Smooth muscle cell (in vitro differentiated cells): ENCODE measurements at regions not wholly inside any gene's neighbourhood (a gene's known extent, or its start where the extent isn't known, plus 50 kb on each side); places are given as distances from the start of the nearest gene placed in this dataset. TPM values are rescaled to one million over a fixed set of nuclear protein-coding genes. Genes with fewer than 3 reads are reported as not detected.

ENCODE experiments used
- DNase-seq: peaks from one replicate; lab custom pipeline; 2025; ENCODE audit not compliant: unreplicated experiment; lab: John Stamatoyannopoulos, UW
- H2AFZ ChIP-seq: fragments of 200-600 bp; sonication (generic); 2 replicates; pipeline ENCODE4 v1.6.0; 2016; ENCODE audit warnings: antibody characterized with exemption, low read depth, mild to moderate bottlenecking
- H3F3A ChIP-seq: fragments of 200-600 bp; sonication (generic); 2 replicates; pipeline ENCODE4 v1.6.0; 2017; ENCODE audit warnings: antibody characterized with exemption, low read depth
- H3K27ac ChIP-seq: fragments of 200-600 bp; sonication (generic); 2 replicates; pipeline ENCODE4 v1.5.1; 2016; ENCODE audit warnings: low read depth, mild to moderate bottlenecking
- H3K27me3 ChIP-seq: fragments of 200-600 bp; sonication (generic); 2 replicates; pipeline ENCODE4 v1.6.1; 2016; ENCODE audit warnings: low read depth, mild to moderate bottlenecking
- H3K36me3 ChIP-seq: fragments of 200-600 bp; sonication (generic); 2 replicates; pipeline ENCODE4 v1.5.1; 2016; ENCODE audit warnings: low read depth
- H3K4me1 ChIP-seq: fragments of 200-600 bp; sonication (generic); 2 replicates; pipeline ENCODE4 v1.5.1; 2016; ENCODE audit warnings: low read depth
- H3K4me2 ChIP-seq: fragments of 200-600 bp; sonication (generic); 2 replicates; pipeline ENCODE4 v1.6.0; 2016; ENCODE audit warnings: mild to moderate bottlenecking
- H3K4me3 ChIP-seq: fragments of 200-600 bp; sonication (generic); 2 replicates; pipeline ENCODE4 v1.5.1; 2016; ENCODE audit warnings: mild to moderate bottlenecking
- H3K79me2 ChIP-seq: fragments of 200-600 bp; sonication (generic); 2 replicates; pipeline ENCODE4 v1.6.0; 2016; ENCODE audit warnings: low read depth, mild to moderate bottlenecking
- H3K9ac ChIP-seq: fragments of 200-600 bp; sonication (generic); 2 replicates; pipeline ENCODE4 v1.6.0; 2016; ENCODE audit warnings: low read depth
- H3K9me3 ChIP-seq: fragments of 200-600 bp; sonication (generic); replicated peaks from 2 replicates; pipeline ENCODE4 v1.5.1; 2016; ENCODE audit warnings: low read depth
- H4K20me1 ChIP-seq: fragments of 200-600 bp; sonication (generic); 2 replicates; pipeline ENCODE4 v1.6.0; 2016; ENCODE audit warnings: low read depth
- WGBS: methylation state at CpG from one replicate; pipeline ENCODE4 v1.1.7; 2016; ENCODE audit warnings: low lambda C conversion rate; 5-methylcytosine and 5-hydroxymethylcytosine counted together
- small RNA-seq: library from RNA; depleted of rRNA; stranded (forward); fragments of <200 nt; gene quantifications from one replicate; pipeline ENCODE3, GENCODE V24; 2014
- TF ChIP-seq, protein P1 (sequence below): fragments of 200-600 bp; sonication (generic); IDR thresholded peaks from 2 replicates; pipeline ENCODE4 v1.5.1; 2017; ENCODE audit warnings: borderline replicate concordance, mild to moderate bottlenecking, antibody characterized with exemption; ENCODE audit not compliant: insufficient read depth, poor library complexity, severe bottlenecking

DNA sequence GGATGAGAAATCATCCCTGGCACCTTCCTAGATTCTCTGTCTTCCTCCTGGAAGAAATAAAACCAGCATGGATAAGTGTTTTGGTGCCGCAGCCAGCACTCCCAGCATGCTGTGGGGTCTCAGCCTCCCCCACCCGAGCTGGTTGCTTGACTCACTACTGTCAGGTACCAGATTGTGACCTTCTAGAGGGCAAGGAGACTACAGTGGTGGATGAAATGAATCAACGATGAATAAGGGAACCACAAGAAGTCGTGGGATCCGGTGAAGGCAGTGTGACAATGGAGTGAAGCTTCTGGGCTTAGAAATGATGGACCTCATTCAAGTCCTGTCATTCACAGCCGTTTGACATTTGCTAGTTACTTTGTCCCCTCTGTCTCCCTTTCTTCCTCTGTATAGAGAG is 50.2 kb upstream of the SLCO3A1 start:
- Histone ChIP-seq H4K20me1 (no peaks in the 10 kb centered on the region), H3K4me2 (no peak overlapping the region), H3K9ac (no peak overlapping the region), H3K36me3 (no peaks in the 10 kb centered on the region), H3K4me3 (no peak overlapping the region), H3F3A (no peaks in the 10 kb centered on the region), H3K27ac (no peak overlapping the region), H3K4me1 (no peaks in the 10 kb centered on the region), H3K79me2 (no peaks in the 10 kb centered on the region), H3K27me3 (no peaks in the 10 kb centered on the region), H3K9me3 (no peaks in the 10 kb centered on the region), H2AFZ (no peak overlapping the region)
- no peak for DNase-seq
- WGBS: 85% methylated on average over 6 of the region's 6 CpGs
- TF ChIP-seq, protein P1, sequence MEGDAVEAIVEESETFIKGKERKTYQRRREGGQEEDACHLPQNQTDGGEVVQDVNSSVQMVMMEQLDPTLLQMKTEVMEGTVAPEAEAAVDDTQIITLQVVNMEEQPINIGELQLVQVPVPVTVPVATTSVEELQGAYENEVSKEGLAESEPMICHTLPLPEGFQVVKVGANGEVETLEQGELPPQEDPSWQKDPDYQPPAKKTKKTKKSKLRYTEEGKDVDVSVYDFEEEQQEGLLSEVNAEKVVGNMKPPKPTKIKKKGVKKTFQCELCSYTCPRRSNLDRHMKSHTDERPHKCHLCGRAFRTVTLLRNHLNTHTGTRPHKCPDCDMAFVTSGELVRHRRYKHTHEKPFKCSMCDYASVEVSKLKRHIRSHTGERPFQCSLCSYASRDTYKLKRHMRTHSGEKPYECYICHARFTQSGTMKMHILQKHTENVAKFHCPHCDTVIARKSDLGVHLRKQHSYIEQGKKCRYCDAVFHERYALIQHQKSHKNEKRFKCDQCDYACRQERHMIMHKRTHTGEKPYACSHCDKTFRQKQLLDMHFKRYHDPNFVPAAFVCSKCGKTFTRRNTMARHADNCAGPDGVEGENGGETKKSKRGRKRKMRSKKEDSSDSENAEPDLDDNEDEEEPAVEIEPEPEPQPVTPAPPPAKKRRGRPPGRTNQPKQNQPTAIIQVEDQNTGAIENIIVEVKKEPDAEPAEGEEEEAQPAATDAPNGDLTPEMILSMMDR: no peak

Small RNA genes in the stretch of these regions (small RNA-seq; reads per million reads assigned to genes)
- gene AC107958.1: not detected
